DMS114 treated with DMSO at 0.1 percent for 48 hours (cell line): ENCODE measurements at regions not wholly inside any gene's neighbourhood (a gene's known extent, or its start where the extent isn't known, plus 50 kb on each side); places are given as distances from the start of the nearest gene placed in this dataset.

Source experiments
- DNase-seq: peaks from one replicate; lab custom pipeline; 2025; ENCODE audit not compliant: unreplicated experiment; lab: John Stamatoyannopoulos, UW

GRCh38 chr20:63072231-63072791, 65.5 kb upstream of the BHLHE23 start:
- DNase-seq = no peak

DNA sequence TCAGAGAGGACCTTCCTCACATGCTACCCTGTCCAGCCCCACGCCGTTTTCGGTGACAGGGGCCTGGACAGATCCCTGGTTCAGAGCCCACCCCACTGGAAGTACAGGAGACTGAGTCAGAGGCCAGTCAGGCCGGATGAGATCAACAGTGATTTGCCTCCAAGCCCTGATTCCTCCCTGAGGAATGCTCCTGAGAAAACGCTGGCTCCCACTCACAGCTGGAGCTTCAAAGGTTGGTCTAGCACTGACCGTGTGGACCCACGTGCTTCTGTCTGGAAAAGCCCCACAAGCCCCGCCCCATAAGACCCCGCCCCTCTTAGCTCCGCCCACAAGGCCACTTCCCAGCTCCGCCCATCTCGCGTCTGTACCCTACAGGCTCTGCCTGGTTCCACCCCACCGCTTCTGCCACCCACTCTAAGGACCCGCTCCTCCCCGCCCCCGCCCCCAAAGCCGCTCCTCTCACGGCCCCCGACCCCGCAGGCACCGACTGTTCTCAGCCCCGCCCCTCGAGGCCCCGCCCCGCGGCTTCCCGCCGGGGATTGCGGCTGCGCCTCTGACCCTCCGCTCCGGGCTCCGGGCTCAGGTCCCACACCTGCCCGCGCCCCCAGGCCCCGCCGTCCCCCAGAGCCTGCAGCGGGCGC, 64.9 kb upstream of the BHLHE23 start:
- DNase-seq = peak; percentile 45

GRCh38 chr20:63070771-63071540, 64.2 kb upstream of the BHLHE23 start:
- DNase-seq = no peak

DNA sequence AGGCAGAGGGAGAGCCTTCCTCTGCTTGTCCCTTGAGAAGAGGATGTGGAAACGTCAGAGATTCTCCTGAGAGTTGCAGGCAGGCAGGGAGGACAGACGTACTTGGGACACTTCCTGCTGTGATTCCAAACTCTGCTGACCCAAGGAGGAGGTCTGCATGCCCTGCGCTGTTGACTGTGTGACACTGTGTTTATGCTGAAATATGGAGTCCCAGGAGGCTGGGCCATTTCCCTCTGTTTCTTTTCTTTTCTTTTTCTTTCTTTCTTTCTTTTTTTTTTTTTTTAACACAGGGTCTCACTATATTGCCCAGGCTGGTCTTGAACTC, 63.5 kb upstream of the BHLHE23 start:
- no peak for DNase-seq

- no peak for DNase-seq
Measured at GRCh38 chr20:63068711-63069367, 62.1 kb upstream of the BHLHE23 start.

- no peak for DNase-seq
Measured at GRCh38 chr20:63067721-63068560, 61.2 kb upstream of the BHLHE23 start.

GRCh38 chr20:63067266-63067635, 60.5 kb upstream of the BHLHE23 start:
- no peak for DNase-seq

- DNase-seq = no peak
Measured at GRCh38 chr20:63066506-63067265, 59.9 kb upstream of the BHLHE23 start.

- no peak for DNase-seq
Measured at GRCh38 chr20:63065911-63066310, 59.1 kb upstream of the BHLHE23 start.

- no peak for DNase-seq
Measured at GRCh38 chr20:63064745-63065711, 58.3 kb upstream of the BHLHE23 start.

DNA sequence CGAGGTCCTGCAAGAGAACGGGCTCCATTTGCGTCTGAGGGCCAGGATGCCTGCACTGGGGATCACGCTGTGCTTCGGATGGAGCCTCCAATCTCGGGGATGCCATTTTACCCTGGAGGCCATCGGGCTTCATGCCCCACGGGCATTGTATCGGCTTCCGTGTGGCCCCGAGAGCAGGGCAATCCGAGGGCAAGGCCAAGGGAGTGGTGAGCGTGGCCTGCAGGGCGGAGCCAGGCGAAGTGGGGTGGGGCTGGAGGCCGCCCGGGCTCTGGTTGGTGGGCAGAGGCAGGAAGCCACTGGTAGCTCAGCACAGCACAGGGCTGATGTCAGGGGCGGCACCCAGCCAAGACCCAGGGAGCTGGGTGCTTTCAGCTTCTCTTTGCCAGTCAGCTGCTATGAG, 57.5 kb upstream of the BHLHE23 start:
- no peak for DNase-seq

- DNase-seq = no peak
Measured at GRCh38 chr20:63062188-63063140, 55.7 kb upstream of the BHLHE23 start.

DNA sequence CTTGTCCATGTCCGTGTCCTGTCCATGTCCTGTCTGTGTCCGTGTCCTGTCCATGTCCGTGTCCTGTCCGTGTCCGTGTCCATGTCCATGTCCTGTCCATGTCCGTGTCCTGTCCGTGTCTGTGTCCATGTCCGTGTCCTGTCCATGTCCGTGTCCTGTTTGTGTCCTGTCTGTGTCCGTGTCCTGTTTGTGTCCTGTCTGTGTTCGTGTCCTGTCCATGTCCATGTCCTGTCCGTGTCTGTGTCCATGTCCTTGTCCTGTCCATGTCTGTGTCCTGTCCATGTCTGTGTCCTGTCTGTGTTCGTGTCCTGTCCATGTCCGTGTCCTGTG, 55.0 kb upstream of the BHLHE23 start:
- no peak for DNase-seq

- no peak for DNase-seq
Measured at GRCh38 chr20:63061051-63061770, 54.4 kb upstream of the BHLHE23 start.

DNA sequence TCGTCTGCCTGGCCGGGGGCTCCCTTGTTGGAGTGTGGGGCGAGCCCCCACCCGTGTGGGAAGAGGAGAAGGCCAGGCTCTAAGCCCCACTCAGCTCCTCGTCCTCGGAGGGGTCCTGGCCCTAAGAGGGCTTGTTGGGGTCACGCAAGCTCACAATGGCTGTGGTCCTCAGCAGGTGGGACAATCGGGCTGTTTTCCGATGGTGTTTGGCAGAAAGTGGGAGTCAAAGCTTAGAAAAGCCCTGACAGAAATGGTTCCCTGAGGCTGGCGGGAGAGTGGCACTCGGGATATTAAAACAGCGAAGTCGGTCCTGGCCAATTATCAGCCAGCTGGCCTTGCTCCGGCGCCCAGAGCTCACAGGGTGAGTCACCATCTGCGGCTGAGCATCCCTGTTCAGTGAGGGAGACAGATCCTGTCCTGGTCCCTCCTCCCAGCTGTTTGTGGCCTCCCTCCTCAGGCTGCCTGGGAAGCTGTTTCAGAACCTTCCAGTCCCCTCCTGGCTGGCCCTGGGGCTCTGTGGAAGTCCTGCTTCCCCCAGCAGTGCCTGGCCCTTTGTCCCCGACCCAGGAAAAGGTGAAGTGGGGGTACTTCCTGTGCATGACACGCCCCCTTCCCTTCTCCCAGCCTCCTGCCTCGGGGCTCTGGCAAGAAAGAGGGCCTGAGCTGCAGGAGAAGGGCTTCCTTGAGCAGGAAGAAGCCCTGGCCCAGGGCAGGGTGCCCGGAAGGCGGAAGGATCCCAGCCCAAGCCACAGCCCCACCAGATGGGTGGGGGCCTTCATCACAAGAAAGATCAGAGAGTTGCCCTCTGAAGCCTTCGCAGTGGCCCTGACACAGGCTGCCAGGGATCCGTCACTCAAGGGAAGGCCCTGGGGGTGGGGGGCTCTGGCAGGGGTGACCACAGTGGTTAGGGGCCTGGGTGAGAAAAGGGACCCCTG, 53.6 kb upstream of the BHLHE23 start:
- no peak for DNase-seq

DNA sequence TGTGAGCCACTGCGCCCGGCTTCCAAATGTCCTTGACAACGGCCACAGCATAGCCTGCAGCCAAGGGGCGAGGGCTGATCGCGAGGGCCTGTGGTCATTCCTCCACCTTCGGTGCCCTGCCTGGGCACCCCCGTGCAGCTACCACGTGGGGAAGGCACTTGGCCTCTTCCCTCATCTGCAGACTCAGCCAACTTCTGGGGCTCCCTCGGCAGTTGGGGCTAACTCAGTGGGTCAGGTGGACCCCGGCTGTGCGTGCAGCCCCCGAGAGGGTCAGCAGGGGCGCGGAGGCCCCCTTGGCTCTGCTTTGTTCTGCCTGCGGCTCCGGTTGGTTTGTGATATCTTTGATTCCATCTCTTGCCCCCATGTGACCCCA, 52.9 kb upstream of the BHLHE23 start:
- DNase-seq = no peak
